ENCODE measurements at regions not wholly inside any gene's neighbourhood (a gene's known extent, or its start where the extent isn't known, plus 50 kb on each side); places are given as distances from the start of the nearest gene placed in this dataset.

DNA sequence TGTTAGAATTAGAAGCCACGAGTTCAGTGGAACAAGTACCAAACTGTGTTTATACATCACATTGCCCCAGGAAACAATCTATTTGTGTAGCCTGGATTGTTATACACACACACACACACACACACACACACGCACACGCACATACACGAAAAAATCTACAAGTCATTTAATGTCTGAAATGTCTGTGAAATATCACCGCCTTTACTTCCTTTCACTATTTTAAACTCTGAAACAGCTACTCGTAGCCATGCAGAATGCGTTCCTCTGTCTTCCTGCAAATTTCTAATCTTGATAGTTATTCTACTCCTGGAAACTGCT is 84.4 kb upstream of the SCAF8 start:
- no peak overlapping the region for H2AFZ ChIP-seq (ENCODE audit: low read depth, low read length, severe bottlenecking)
- TF ChIP-seq, protein P1, sequence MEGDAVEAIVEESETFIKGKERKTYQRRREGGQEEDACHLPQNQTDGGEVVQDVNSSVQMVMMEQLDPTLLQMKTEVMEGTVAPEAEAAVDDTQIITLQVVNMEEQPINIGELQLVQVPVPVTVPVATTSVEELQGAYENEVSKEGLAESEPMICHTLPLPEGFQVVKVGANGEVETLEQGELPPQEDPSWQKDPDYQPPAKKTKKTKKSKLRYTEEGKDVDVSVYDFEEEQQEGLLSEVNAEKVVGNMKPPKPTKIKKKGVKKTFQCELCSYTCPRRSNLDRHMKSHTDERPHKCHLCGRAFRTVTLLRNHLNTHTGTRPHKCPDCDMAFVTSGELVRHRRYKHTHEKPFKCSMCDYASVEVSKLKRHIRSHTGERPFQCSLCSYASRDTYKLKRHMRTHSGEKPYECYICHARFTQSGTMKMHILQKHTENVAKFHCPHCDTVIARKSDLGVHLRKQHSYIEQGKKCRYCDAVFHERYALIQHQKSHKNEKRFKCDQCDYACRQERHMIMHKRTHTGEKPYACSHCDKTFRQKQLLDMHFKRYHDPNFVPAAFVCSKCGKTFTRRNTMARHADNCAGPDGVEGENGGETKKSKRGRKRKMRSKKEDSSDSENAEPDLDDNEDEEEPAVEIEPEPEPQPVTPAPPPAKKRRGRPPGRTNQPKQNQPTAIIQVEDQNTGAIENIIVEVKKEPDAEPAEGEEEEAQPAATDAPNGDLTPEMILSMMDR (IDR thresholded peaks at IDR 0.05; ENCODE audit: insufficient read depth, low read length, poor library complexity, severe bottlenecking): no peak
- TF ChIP-seq EZH2phosphoT487 (conservative IDR thresholded peaks at IDR 0.05; ENCODE audit: low read length): no peak
- no peaks in the 10 kb centered on the region for H3K36me3 ChIP-seq (ENCODE audit: low read length)
- no peaks in the 10 kb centered on the region for H3K9me3 ChIP-seq (ENCODE audit: insufficient read depth, low read length)
- no peaks in the 10 kb centered on the region for H3K9me2 ChIP-seq (replicated peaks; ENCODE audit: insufficient read depth, low read length)
- H3K4me3 ChIP-seq (ENCODE audit: insufficient read depth, low read length, poor library complexity, severe bottlenecking): no peak overlapping the region
- H3K4me2 ChIP-seq (ENCODE audit: low read depth, low read length, poor library complexity, severe bottlenecking): no peak overlapping the region
- H3K79me2 ChIP-seq (ENCODE audit: insufficient read depth, low read length): no peaks in the 10 kb centered on the region
- no peaks in the 10 kb centered on the region for H3K27me3 ChIP-seq (ENCODE audit: low read length)
- H3K9ac ChIP-seq (ENCODE audit: low read length): no peak overlapping the region
- H4K20me1 ChIP-seq (ENCODE audit: low read depth, low read length): no peaks in the 10 kb centered on the region
- no peak overlapping the region for H3K27ac ChIP-seq (ENCODE audit: low read depth, low read length)
- no peaks in the 10 kb centered on the region for H3F3A ChIP-seq (ENCODE audit: insufficient read depth)

DNA sequence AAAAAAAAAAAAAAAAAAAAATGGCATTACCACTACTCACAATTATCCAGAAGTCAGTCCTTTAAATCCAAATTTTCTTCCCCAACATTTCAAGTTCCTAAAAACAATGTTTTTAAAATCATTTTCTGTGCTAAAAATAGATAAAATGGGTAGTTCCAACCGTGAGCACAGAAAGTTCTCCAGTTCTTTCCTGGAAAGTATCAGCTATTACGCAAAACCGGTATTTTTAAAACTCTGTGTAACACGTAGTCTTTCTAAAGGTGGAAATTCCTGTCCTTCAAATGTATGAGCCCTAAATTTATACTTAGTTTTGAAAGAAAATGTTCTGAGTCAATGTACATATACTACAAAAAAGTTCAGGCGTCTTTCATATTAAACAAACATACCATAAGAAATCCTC is 83.5 kb upstream of the SCAF8 start:
- H3K9me3 ChIP-seq (ENCODE audit: insufficient read depth, low read length): no peaks in the 10 kb centered on the region
- H4K20me1 ChIP-seq (ENCODE audit: low read depth, low read length): no peaks in the 10 kb centered on the region
- H3K79me2 ChIP-seq (ENCODE audit: insufficient read depth, low read length): no peaks in the 10 kb centered on the region
- H3K27ac ChIP-seq (ENCODE audit: low read depth, low read length): no peak overlapping the region
- H2AFZ ChIP-seq (ENCODE audit: low read depth, low read length, severe bottlenecking): no peak overlapping the region
- no peaks in the 10 kb centered on the region for H3K27me3 ChIP-seq (ENCODE audit: low read length)
- H3K9ac ChIP-seq (ENCODE audit: low read length): no peak overlapping the region
- H3F3A ChIP-seq (ENCODE audit: insufficient read depth): no peaks in the 10 kb centered on the region
- H3K4me2 ChIP-seq (ENCODE audit: low read depth, low read length, poor library complexity, severe bottlenecking): no peak overlapping the region
- TF ChIP-seq EZH2phosphoT487 (conservative IDR thresholded peaks at IDR 0.05; ENCODE audit: low read length): no peak
- TF ChIP-seq, protein P1 (IDR thresholded peaks at IDR 0.05; ENCODE audit: insufficient read depth, low read length, poor library complexity, severe bottlenecking): no peak
- no peaks in the 10 kb centered on the region for H3K36me3 ChIP-seq (ENCODE audit: low read length)
- H3K4me3 ChIP-seq (ENCODE audit: insufficient read depth, low read length, poor library complexity, severe bottlenecking): no peak overlapping the region
- H3K9me2 ChIP-seq (replicated peaks; ENCODE audit: insufficient read depth, low read length): no peaks in the 10 kb centered on the region

DNA sequence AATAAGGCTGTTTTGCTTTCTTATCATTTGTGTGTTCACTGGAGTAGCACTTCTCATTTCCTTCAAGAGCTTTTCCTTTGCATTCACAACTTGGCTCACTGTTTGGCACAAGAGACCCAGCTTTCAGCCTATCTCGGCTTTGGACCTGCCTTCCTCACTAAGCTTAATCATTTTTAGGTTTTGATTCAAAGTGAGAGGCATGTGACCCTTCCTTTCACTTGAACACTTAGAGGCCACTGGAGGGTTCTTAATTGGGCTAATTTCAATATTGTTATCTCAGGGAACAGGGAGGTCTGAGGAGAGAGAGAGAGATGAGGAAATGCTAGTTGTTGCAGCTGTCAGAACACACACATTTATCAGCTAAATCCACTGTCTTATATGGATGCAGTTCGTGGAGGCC is 82.9 kb upstream of the SCAF8 start:
- Histone ChIP-seq H3K79me2 (ENCODE audit: insufficient read depth, low read length) (no peaks in the 10 kb centered on the region), H3K27me3 (ENCODE audit: low read length) (no peaks in the 10 kb centered on the region), H2AFZ (ENCODE audit: low read depth, low read length, severe bottlenecking) (no peak overlapping the region), H3K9ac (ENCODE audit: low read length) (no peak overlapping the region), H3K4me2 (ENCODE audit: low read depth, low read length, poor library complexity, severe bottlenecking) (no peak overlapping the region), H3K9me2 (replicated peaks; ENCODE audit: insufficient read depth, low read length) (no peaks in the 10 kb centered on the region), H3K27ac (ENCODE audit: low read depth, low read length) (no peak overlapping the region), H4K20me1 (ENCODE audit: low read depth, low read length) (no peaks in the 10 kb centered on the region), H3F3A (ENCODE audit: insufficient read depth) (no peaks in the 10 kb centered on the region), H3K4me3 (ENCODE audit: insufficient read depth, low read length, poor library complexity, severe bottlenecking) (no peak overlapping the region), H3K9me3 (ENCODE audit: insufficient read depth, low read length) (no peaks in the 10 kb centered on the region), H3K36me3 (ENCODE audit: low read length) (no peaks in the 10 kb centered on the region)
- no peak for TF ChIP-seq EZH2phosphoT487 (conservative IDR thresholded peaks at IDR 0.05; ENCODE audit: low read length)
- TF ChIP-seq, protein P1 (IDR thresholded peaks at IDR 0.05; ENCODE audit: insufficient read depth, low read length, poor library complexity, severe bottlenecking): no peak

DNA sequence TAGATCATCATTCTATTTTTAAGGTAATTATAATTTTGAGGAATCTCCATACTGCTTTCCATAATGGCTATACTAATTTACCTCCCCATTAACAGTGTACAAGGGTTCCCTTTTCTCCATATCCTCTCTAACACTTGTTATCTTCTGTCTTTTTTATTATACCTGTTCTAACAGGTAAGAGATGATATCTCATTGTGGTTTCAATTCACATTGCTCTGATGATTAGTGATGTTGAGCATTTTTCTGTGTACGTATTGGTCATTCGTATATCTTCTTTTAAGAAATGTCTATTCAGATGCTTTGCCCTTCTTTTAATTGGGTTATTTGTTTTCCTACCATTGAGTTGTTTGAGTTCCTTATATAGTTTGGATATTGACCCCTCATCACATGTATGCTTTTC is 81.6 kb upstream of the SCAF8 start:
- TF ChIP-seq, protein P1 (IDR thresholded peaks at IDR 0.05; ENCODE audit: insufficient read depth, low read length, poor library complexity, severe bottlenecking): no peak
- TF ChIP-seq EZH2phosphoT487 (conservative IDR thresholded peaks at IDR 0.05; ENCODE audit: low read length): no peak
- H3K79me2 ChIP-seq (ENCODE audit: insufficient read depth, low read length): no peaks in the 10 kb centered on the region
- H3K36me3 ChIP-seq (ENCODE audit: low read length): no peaks in the 10 kb centered on the region
- no peak overlapping the region for H3K27ac ChIP-seq (ENCODE audit: low read depth, low read length)
- no peaks in the 10 kb centered on the region for H3K9me3 ChIP-seq (ENCODE audit: insufficient read depth, low read length)
- no peak overlapping the region for H2AFZ ChIP-seq (ENCODE audit: low read depth, low read length, severe bottlenecking)
- no peaks in the 10 kb centered on the region for H3F3A ChIP-seq (ENCODE audit: insufficient read depth)
- H3K27me3 ChIP-seq (ENCODE audit: low read length): no peaks in the 10 kb centered on the region
- no peaks in the 10 kb centered on the region for H4K20me1 ChIP-seq (ENCODE audit: low read depth, low read length)
- no peak overlapping the region for H3K4me2 ChIP-seq (ENCODE audit: low read depth, low read length, poor library complexity, severe bottlenecking)
- H3K9ac ChIP-seq (ENCODE audit: low read length): no peak overlapping the region
- no peak overlapping the region for H3K4me3 ChIP-seq (ENCODE audit: insufficient read depth, low read length, poor library complexity, severe bottlenecking)
- no peaks in the 10 kb centered on the region for H3K9me2 ChIP-seq (replicated peaks; ENCODE audit: insufficient read depth, low read length)
